Upper lobe of left lung (tissue), 6 donors: ENCODE measurements at regions not wholly inside any gene's neighbourhood (a gene's known extent, or its start where the extent isn't known, plus 50 kb on each side); places are given as distances from the start of the nearest gene placed in this dataset.

Experiments used
- ATAC-seq, 2 donors: fragments of 200-7000 bp; cut with Tn5 transposase; one replicate each; pipeline ENCODE4 v1.9.1; 2022; ENCODE audit warnings: mild to moderate bottlenecking in 2 of 2, moderate library complexity in 2 of 2; ENCODE audit not compliant: low FRiP score in 2 of 2
- DNase-seq, 2 donors: peaks; one replicate each; pipeline ENCODE4 v3.0.0-alpha.2; 2019 to 2020
- H3K27ac ChIP-seq, 4 donors: fragments of 200-600 bp; sonication (generic); one replicate each; pipeline ENCODE4 v1.5.1; 2016 to 2019
- H3K27me3 ChIP-seq, 4 donors: fragments of 200-600 bp; sonication (generic); one replicate each; pipeline ENCODE4 v1.5.1; 2017 to 2019
- H3K36me3 ChIP-seq, 4 donors: fragments of 200-600 bp; sonication (generic); one replicate each; pipeline ENCODE4 v1.5.1; 2016 to 2019
- H3K4me1 ChIP-seq, 4 donors: fragments of 200-600 bp; sonication (generic); one replicate each; pipeline ENCODE4 v1.5.1; 2018 to 2019
- H3K4me3 ChIP-seq, 4 donors: fragments of 200-600 bp; sonication (generic); one replicate each; pipeline ENCODE4 v1.5.1; 2017 to 2019; ENCODE audit warnings: mild to moderate bottlenecking in 2 of 4, moderate library complexity in 1 of 4
- H3K9me3 ChIP-seq, 4 donors: fragments of 200-600 bp; sonication (generic); one replicate each; pipeline ENCODE4 v1.5.1; 2018 to 2019
- CTCF ChIP-seq, 6 experiments: fragments of 450-650 bp in 4 of 6; fragments of 200-600 bp in 2 of 6; sonication (generic) in 2 of 6; IDR thresholded peaks; one replicate each; pipeline ENCODE4 v1.5.1; 2016 to 2019; ENCODE audit warnings: antibody characterized with exemption in 6 of 6
- EP300 ChIP-seq, 4 donors: sonication (generic); formaldehyde crosslinking; IDR thresholded peaks; one replicate each; pipeline ENCODE4 v1.5.1; 2017; ENCODE audit warnings: antibody characterized with exemption in 4 of 4, control low read depth in 2 of 4
- POLR2A ChIP-seq, 4 donors: fragments of 450-650 bp; IDR thresholded peaks; one replicate each; pipeline ENCODE4 v1.5.1; 2016 to 2017; ENCODE audit warnings: antibody characterized with exemption in 4 of 4, mild to moderate bottlenecking in 2 of 4
- POLR2AphosphoS5 ChIP-seq, 2 donors: sonication (generic); formaldehyde crosslinking; IDR thresholded peaks; one replicate each; pipeline ENCODE4 v1.5.1; 2017; ENCODE audit warnings: antibody characterized with exemption in 2 of 2
- WGBS, 2 donors: methylation state at CpG; one replicate each; pipeline ENCODE4 v1.1.5; 2017 to 2018; 5-methylcytosine and 5-hydroxymethylcytosine counted together
- donor health status: DM: no; HTN: no; CAD: no; lungs with moderate emphysema.
- donor health status: DM: no; HTN: yes; CAD: no; lungs with severe emphysema.

GRCh38 chr13:109418111-109418510, 368.3 kb downstream of the IRS2 start:
- no peaks in the 10 kb centered on the region for H3K4me1 ChIP-seq
- H3K9me3 ChIP-seq, result no peaks in the 10 kb centered on the region
- ATAC-seq (no peak), DNase-seq (no peak)
- no peak overlapping the region for H3K4me3 ChIP-seq
- TF ChIP-seq EP300 (IDR thresholded peaks at IDR 0.05) (no peak), CTCF (IDR thresholded peaks at IDR 0.05) (no peak), POLR2A (IDR thresholded peaks at IDR 0.05) (no peak), POLR2AphosphoS5 (IDR thresholded peaks at IDR 0.05) (no peak)
- no peak overlapping the region for H3K27ac ChIP-seq
- no peaks in the 10 kb centered on the region for H3K36me3 ChIP-seq
- H3K27me3 ChIP-seq, result no peaks in the 10 kb centered on the region

- DNase-seq, result no peak
- no peaks in the 10 kb centered on the region for H3K27me3 ChIP-seq
- no peak overlapping the region for H3K4me3 ChIP-seq
- TF ChIP-seq CTCF (IDR thresholded peaks at IDR 0.05) (no peak), POLR2A (IDR thresholded peaks at IDR 0.05) (no peak), EP300 (IDR thresholded peaks at IDR 0.05) (no peak), POLR2AphosphoS5 (IDR thresholded peaks at IDR 0.05) (no peak)
- ATAC-seq, result no peak
- no peaks in the 10 kb centered on the region for H3K36me3 ChIP-seq
- WGBS, 2 donors, result 81 to 89% methylated on average over 12 of the region's 12 CpGs
- no peaks in the 10 kb centered on the region for H3K9me3 ChIP-seq
- H3K4me1 ChIP-seq, result peaks cover 0 to 6% (median 0%) of the 10 kb centered on the region in 4 donors
- H3K27ac ChIP-seq, result no peak overlapping the region
Observed at GRCh38 chr13:109416001-109416400, 370.4 kb downstream of the IRS2 start.

- DNase-seq (no peak), ATAC-seq (no peak)
- Histone ChIP-seq H3K9me3 (no peaks in the 10 kb centered on the region), H3K4me1 (peaks cover 0 to 6% (median 0%) of the 10 kb centered on the region in 4 donors), H3K36me3 (no peaks in the 10 kb centered on the region), H3K4me3 (no peak overlapping the region), H3K27me3 (no peaks in the 10 kb centered on the region), H3K27ac (no peak overlapping the region)
- TF ChIP-seq POLR2A (IDR thresholded peaks at IDR 0.05) (no peak), CTCF (IDR thresholded peaks at IDR 0.05) (no peak), POLR2AphosphoS5 (IDR thresholded peaks at IDR 0.05) (no peak), EP300 (IDR thresholded peaks at IDR 0.05) (no peak)
- WGBS, 2 donors, result 91% methylated on average over 4 of the region's 4 CpGs
Observed at GRCh38 chr13:109415057-109415456, 371.3 kb downstream of the IRS2 start.

GRCh38 chr13:109412283-109412901, 374.0 kb downstream of the IRS2 start:
- Histone ChIP-seq H3K27me3 (no peaks in the 10 kb centered on the region), H3K9me3 (no peaks in the 10 kb centered on the region), H3K4me1 (peaks cover 0 to 6% (median 0%) of the 10 kb centered on the region in 4 donors), H3K36me3 (no peaks in the 10 kb centered on the region), H3K4me3 (no peak overlapping the region), H3K27ac (no peak overlapping the region)
- TF ChIP-seq CTCF (IDR thresholded peaks at IDR 0.05) (no peak), EP300 (IDR thresholded peaks at IDR 0.05) (no peak), POLR2A (IDR thresholded peaks at IDR 0.05) (no peak), POLR2AphosphoS5 (IDR thresholded peaks at IDR 0.05) (no peak)
- WGBS, 2 donors, result 22 to 28% methylated on average over 14 of the region's 14 CpGs
- ATAC-seq (peak; percentile 65 to 70), DNase-seq (peak in 1 of 2 donors; percentile 48)

- ATAC-seq (no peak), DNase-seq (no peak)
- H3K4me3 ChIP-seq, result no peak overlapping the region
- H3K27me3 ChIP-seq, result no peaks in the 10 kb centered on the region
- H3K27ac ChIP-seq, result no peak overlapping the region
- H3K9me3 ChIP-seq, result no peaks in the 10 kb centered on the region
- WGBS, 2 donors, result 84 to 95% methylated on average over 11 of the region's 11 CpGs
- TF ChIP-seq CTCF (IDR thresholded peaks at IDR 0.05) (no peak), POLR2A (IDR thresholded peaks at IDR 0.05) (no peak), POLR2AphosphoS5 (IDR thresholded peaks at IDR 0.05) (no peak), EP300 (IDR thresholded peaks at IDR 0.05) (no peak)
- H3K4me1 ChIP-seq, result peaks cover 0 to 6% (median 0%) of the 10 kb centered on the region in 4 donors
- H3K36me3 ChIP-seq, result no peaks in the 10 kb centered on the region
Observed at GRCh38 chr13:109410868-109411267, 375.5 kb downstream of the IRS2 start.
